HG02870 (cell line): ENCODE measurements at regions not wholly inside any gene's neighbourhood (a gene's known extent, or its start where the extent isn't known, plus 50 kb on each side); places are given as distances from the start of the nearest gene placed in this dataset.

ENCODE experiments used
- ATAC-seq: cut with Tn5 transposase; IDR thresholded peaks from one replicate; pipeline ENCODE4 v1.9.1; 2021; ENCODE audit warnings: mild to moderate bottlenecking, moderate library complexity; ENCODE audit not compliant: unreplicated experiment

GRCh38 chr11:134474942-134475341 is 62.9 kb upstream of the B3GAT1 start:
- no peak for ATAC-seq

GRCh38 chr11:134474070-134474860 is 62.2 kb upstream of the B3GAT1 start:
- no peak for ATAC-seq

GRCh38 chr11:134471716-134472455 is 59.8 kb upstream of the B3GAT1 start:
- no peak for ATAC-seq

GRCh38 chr11:134471087-134471715 is 59.2 kb upstream of the B3GAT1 start:
- ATAC-seq = no peak

- ATAC-seq = no peak
Measured at GRCh38 chr11:134470238-134470637, 58.2 kb upstream of the B3GAT1 start.

GRCh38 chr11:134469627-134470026 is 57.6 kb upstream of the B3GAT1 start:
- no peak for ATAC-seq

GRCh38 chr11:134468796-134469195 is 56.8 kb upstream of the B3GAT1 start:
- no peak for ATAC-seq

- no peak for ATAC-seq
Measured at GRCh38 chr11:134468081-134468668, 56.1 kb upstream of the B3GAT1 start.

GRCh38 chr11:134466610-134467567 is 54.8 kb upstream of the B3GAT1 start:
- no peak for ATAC-seq

- no peak for ATAC-seq
Measured at GRCh38 chr11:134466156-134466555, 54.1 kb upstream of the B3GAT1 start.

- ATAC-seq = no peak
Measured at GRCh38 chr11:134464981-134465730, 53.1 kb upstream of the B3GAT1 start.

- no peak for ATAC-seq
Measured at GRCh38 chr11:134464196-134464595, 52.2 kb upstream of the B3GAT1 start.

- ATAC-seq = no peak
Measured at GRCh38 chr11:134463716-134464115, 51.7 kb upstream of the B3GAT1 start.
